GM06990 (cell line): ENCODE measurements at regions not wholly inside any gene's neighbourhood (a gene's known extent, or its start where the extent isn't known, plus 50 kb on each side); places are given as distances from the start of the nearest gene placed in this dataset.

Source experiments
- DNase-seq: peaks from one replicate; pipeline ENCODE4 v3.0.0-alpha.2; 2011; ENCODE audit not compliant: insufficient read length; ENCODE audit errors: extremely low read depth
- H3K27me3 ChIP-seq: replicated peaks from 2 replicates; pipeline ENCODE4 v1.6.0; 2011; ENCODE audit warnings: low read length; ENCODE audit not compliant: control insufficient read depth, insufficient read depth
- H3K36me3 ChIP-seq: 2 replicates; pipeline ENCODE4 v1.5.1; 2011; ENCODE audit warnings: low read length; ENCODE audit not compliant: control insufficient read depth, insufficient read depth
- H3K4me3 ChIP-seq: replicated peaks from 2 replicates; pipeline ENCODE4 v1.5.1; 2011; ENCODE audit warnings: low read depth, mild to moderate bottlenecking, control low read depth, low read length
- TF ChIP-seq, protein P1 (sequence below): IDR thresholded peaks from 2 replicates; pipeline ENCODE4 v1.5.1; 2011; ENCODE audit warnings: low read length, control low read depth, mild to moderate bottlenecking, inconsistent platforms; ENCODE audit not compliant: insufficient read depth, poor library complexity, severe bottlenecking

DNA sequence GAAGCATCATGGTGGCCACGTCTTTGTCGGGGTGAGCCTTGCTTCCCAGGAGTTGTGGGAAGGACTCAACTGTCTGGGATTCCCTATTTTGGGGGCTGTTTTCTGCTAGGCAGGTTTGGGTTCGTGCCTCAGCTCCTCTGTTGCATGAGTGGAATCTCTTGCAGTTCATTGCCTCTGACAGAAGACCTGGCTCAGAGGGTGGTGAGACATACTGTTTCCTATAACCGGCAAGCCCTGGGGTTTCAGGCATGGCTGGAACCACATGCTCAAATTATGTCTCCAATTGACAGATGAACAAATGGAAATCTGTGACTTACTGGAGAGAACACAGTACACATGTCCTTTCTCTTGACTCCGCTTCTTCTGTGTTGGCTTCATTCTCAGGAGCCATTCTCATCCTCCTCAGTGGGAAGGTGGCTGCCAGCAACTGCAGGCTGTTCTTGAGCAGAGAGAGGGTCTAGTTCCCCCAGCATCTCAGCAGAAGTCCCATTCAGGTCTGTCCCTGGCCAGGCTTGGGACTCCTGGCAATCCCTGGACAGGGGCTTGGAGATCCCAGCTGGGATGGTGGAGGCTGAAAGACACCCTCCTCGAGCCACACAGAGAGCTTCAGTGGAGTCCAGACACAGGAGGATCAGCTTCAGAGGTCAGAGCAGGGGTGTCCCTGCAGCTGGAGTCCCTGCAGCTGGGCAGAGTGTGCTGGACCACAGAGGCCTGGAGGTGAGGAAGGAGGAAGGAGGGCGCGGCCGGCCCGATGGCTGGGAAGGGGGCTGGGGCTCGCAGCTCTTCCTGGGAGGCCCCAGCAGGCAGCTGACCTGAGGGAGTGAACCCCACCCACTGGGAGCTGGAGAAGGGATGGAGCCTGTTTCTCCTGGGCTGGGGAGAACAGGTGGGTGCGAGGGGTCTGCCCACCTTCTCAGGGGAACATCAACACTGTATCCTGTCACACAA, 97.6 kb downstream of the LSM3 start:
- no peaks in the 10 kb centered on the region for H3K36me3 ChIP-seq
- TF ChIP-seq, protein P1, sequence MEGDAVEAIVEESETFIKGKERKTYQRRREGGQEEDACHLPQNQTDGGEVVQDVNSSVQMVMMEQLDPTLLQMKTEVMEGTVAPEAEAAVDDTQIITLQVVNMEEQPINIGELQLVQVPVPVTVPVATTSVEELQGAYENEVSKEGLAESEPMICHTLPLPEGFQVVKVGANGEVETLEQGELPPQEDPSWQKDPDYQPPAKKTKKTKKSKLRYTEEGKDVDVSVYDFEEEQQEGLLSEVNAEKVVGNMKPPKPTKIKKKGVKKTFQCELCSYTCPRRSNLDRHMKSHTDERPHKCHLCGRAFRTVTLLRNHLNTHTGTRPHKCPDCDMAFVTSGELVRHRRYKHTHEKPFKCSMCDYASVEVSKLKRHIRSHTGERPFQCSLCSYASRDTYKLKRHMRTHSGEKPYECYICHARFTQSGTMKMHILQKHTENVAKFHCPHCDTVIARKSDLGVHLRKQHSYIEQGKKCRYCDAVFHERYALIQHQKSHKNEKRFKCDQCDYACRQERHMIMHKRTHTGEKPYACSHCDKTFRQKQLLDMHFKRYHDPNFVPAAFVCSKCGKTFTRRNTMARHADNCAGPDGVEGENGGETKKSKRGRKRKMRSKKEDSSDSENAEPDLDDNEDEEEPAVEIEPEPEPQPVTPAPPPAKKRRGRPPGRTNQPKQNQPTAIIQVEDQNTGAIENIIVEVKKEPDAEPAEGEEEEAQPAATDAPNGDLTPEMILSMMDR, result no peak
- no peaks in the 10 kb centered on the region; the same call in 1 of the 2 replicates for H3K27me3 ChIP-seq
- no peak for DNase-seq
- H3K4me3 ChIP-seq, result no peak overlapping the region

DNA sequence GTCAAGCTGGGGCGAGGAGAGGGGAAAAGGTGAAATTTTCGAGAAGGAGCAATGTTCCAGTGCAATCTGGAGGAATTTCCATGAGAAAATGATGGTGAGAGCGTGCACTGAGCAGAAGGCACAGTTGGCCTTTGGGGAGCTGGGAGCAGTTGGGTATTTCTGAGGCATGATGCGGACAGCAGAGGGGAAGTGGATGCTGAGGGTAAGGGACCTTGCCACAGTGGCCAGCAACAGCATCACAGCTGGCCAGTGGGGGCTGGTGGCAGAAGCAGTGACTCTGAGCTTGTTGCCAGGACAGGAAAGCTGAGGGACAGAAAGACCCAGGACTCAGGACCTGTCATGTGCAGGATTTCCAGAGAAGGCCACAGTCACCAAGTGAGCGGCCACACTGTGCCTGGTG, 98.9 kb downstream of the LSM3 start:
- TF ChIP-seq, protein P1, result no peak
- Histone ChIP-seq H3K4me3 (no peak overlapping the region), H3K27me3 (no peaks in the 10 kb centered on the region; the same call in 1 of the 2 replicates), H3K36me3 (no peaks in the 10 kb centered on the region)
- DNase-seq, result no peak

DNA sequence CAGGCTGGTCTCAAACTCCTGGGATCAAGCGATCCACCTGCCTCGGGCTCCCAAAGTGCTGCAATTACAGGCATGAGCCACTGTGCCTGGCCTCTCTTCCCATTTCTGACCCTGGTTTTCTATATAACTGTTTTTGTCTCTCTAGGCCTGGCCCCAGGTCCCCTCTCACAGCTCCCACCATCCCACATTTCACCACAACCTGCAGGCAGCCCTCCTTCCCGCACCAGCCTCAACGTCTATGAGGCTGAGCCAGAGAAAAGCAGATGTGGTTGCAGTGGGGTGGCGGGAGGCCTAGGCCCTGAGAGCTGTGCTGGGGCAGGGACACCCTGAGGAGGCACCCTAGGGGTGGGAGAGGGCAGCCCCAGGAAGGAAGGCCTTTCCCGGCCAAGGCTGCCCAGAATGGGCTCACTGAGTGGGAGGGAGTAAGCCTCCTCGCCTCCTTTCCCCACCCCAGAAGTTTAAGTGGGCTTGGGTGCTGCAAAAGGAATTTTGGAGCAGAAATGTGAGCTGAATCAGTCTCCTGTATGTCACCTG, 99.7 kb downstream of the LSM3 start:
- Histone ChIP-seq H3K36me3 (no peaks in the 10 kb centered on the region), H3K4me3 (no peak overlapping the region), H3K27me3 (no peaks in the 10 kb centered on the region; the same call in 1 of the 2 replicates)
- no peak for DNase-seq
- TF ChIP-seq, protein P1, result no peak

DNA sequence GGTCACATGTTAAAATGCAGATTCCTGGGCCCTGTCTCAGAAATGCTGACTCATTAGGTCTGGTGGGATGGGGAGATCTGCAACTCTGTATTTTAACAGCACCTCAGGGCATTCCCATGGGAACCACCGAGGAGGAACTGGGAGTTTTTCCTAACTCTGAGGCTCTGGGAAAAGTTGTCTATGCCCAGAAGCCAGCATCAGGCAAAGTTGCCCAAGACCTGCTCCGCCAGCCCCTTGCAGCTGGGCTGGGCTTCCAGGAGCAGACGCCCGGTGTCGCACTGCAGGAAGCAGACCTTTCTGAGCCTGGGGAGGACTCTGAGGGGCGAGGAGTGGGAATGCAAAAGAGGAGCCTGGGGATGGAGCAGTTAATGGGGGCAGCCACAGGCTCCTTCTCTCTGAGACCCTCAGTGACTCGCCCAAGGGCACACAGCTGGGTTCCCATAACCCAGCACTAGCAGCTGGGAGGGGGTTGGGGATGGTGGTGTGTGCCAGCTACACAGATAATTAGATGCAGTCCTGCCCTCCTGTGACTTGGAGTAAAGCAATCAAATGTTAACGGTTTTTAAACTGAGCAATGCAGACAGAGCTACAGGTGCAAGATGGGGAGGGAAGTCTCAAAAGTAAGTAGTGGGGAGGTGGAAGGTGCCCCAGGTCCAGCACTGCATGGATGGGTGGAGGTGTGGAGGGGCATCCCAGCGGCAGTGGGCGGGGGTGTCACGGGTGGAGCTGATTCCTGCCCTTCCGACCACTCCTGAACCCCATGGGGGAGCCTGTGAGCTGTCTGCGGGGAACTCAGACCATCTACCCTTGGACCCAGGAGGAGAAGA, 100.4 kb downstream of the LSM3 start:
- no peaks in the 10 kb centered on the region; the same call in 1 of the 2 replicates for H3K27me3 ChIP-seq
- H3K36me3 ChIP-seq, result no peaks in the 10 kb centered on the region
- DNase-seq, result no peak
- no peak overlapping the region for H3K4me3 ChIP-seq
- TF ChIP-seq, protein P1, result no peak

DNA sequence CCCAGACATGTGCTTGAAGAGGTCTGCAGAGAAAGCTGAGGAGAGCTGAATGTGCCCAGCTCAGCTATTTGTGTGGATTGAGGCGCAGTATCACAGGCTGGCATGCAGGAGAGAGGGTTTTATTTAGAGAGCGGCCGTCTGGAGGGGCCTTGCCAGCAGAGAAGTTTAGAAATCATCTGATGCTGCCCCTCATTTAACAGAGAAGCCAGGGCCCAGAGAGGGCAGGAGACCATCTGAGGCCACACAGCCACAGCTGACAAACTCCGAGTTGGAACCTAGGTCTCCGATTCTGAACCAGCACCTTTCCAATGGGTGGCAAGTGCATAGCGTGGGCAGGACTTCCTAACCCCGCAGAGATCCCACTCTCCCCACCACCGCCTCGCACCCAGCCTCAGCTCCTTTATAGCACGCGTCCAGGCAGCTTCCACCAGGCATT, 101.0 kb downstream of the LSM3 start:
- Histone ChIP-seq H3K27me3 (no peaks in the 10 kb centered on the region; the same call in 1 of the 2 replicates), H3K4me3 (no peak overlapping the region), H3K36me3 (no peaks in the 10 kb centered on the region)
- TF ChIP-seq, protein P1, result no peak
- no peak for DNase-seq
